Activated CD4-positive, alpha-beta T cell treated with anti-CD3 and anti-CD28 coated beads for 48 hours (primary cell): ENCODE measurements at regions not wholly inside any gene's neighbourhood (a gene's known extent, or its start where the extent isn't known, plus 50 kb on each side); places are given as distances from the start of the nearest gene placed in this dataset.

ENCODE experiments used
- DNase-seq: peaks from one replicate; pipeline ENCODE4 v3.0.0-alpha.2; 2020

- no peak for DNase-seq
Observed at GRCh38 chr1:88186911-88187310, 497.2 kb upstream of the PKN2 start.

GRCh38 chr1:88188038-88188437, 496.0 kb upstream of the PKN2 start:
- DNase-seq: no peak

DNA sequence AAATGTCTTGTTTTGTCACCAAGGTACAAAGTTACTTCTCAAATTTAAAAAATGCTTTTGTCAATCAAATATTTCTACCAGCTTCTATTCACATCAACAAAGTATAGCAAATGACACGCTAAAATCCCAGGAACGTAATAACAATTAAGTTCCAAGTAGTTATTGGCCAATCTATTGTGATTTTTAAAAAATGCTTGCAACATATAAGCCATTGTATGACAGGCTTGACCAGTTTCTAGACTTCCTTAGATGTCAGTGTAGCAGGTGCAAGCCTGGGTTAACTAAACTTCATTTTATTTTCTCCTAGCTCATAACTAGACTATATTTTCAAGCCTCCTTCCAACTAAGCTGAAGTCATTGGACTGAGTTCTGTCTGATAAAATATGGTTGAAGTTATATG, 494.5 kb upstream of the PKN2 start:
- DNase-seq: no peak

GRCh38 chr1:88191917-88192316, 492.2 kb upstream of the PKN2 start:
- no peak for DNase-seq

DNA sequence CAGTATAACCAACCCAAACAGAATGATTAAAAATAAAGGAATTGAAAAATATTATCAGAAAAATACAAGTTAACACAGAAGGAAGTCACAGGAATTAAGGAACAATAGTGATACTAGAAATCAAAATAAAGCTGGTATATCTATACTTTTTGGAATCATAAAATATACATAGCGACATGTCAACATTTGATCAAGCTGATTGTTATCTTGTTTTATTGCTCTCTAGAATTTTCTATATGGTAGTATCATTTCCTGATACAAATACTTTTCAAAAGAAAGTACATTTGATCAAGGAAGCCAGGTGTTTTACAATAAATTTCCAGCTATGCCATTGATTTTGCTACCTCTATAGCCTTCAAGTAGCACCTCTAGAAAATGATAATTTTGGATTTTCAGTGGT, 489.5 kb upstream of the PKN2 start:
- DNase-seq: no peak

DNA sequence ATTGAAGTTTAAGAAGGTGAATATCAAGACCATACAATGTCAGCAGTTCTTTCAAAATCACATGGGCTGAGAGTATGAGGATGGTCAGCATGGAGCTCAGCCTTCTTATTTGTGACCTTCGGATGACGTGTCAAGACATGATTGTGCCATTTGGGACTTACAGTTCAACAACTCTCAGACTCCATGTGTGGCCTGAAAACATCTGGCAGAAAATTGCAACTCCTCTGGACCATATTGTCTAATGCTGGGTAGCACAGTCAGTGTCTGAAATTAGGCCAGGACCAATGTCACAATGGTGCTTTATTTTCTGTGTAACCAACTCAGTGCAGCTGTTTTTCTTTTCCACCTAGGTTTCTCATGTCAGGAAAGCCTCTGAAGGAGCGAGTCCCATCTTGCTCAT, 483.5 kb upstream of the PKN2 start:
- no peak for DNase-seq

- no peak for DNase-seq
Observed at GRCh38 chr1:88204111-88204510, 480.0 kb upstream of the PKN2 start.

DNA sequence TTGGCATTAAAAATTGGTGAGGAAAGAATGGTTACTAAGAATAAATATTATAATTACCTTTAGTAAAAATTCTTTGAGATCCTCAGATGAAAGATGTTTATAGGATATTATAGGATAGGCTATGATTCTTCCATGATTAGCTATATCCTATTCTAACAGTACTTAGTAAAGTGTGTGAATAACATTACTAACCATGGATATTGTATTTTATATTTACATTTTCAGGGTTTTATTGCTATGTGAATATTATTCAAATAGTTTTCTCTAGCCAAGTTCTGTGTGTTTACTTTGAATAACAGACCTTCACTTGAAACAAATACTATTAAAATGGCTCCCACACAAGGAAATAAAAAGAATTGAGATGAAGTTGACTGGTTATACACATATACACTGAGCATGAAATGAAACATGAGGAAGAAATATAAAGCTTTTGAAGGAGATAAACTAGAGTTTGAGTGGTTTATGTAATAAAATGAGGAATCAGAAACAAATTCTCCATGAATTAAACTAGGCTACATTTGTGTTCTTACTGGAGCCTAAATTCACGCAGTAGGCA, 479.4 kb upstream of the PKN2 start:
- DNase-seq: no peak

- no peak for DNase-seq
Observed at GRCh38 chr1:88208389-88208788, 475.7 kb upstream of the PKN2 start.

- no peak for DNase-seq
Observed at GRCh38 chr1:88210103-88210787, 473.8 kb upstream of the PKN2 start.

DNA sequence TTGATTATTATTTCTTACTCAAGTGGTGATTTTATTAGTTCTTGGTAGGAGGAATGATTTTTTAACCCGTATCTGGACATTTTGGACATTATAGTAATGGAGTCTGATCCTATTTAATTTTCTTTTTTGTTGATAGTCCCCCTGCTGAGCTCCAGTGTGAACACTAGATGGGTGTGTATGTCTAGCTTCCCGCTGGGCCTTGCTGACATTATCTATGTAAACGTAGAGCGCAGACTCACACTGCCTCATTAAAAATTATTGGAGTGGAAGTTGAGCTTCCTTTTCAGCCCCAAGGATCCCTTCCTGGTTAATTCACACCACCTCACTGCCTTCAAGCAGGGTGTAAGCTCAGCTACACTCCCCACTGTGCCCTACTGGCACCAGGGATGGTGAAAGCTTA, 467.6 kb upstream of the PKN2 start:
- no peak for DNase-seq

- DNase-seq: no peak
Observed at GRCh38 chr1:88217386-88217785, 466.7 kb upstream of the PKN2 start.

DNA sequence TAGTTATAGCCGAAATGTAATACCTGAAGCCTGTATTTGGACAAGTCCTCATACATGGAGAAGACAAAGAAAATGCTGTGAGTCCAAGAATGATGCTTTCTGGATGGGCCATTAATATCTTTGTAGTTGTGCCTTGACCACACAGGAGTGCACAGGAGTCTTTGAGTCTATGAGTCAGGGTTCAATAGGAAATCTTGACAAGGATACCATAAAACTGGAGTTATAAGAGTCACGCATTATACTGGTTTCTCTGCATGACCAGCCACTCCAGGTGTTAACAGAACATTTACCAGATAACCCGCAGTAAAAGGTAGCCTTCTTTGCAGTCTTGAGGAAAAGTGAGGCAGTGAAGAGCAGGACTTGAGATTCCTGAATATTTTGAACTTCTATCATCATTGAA, 464.6 kb upstream of the PKN2 start:
- no peak for DNase-seq

- DNase-seq: no peak
Observed at GRCh38 chr1:88221411-88221810, 462.7 kb upstream of the PKN2 start.

DNA sequence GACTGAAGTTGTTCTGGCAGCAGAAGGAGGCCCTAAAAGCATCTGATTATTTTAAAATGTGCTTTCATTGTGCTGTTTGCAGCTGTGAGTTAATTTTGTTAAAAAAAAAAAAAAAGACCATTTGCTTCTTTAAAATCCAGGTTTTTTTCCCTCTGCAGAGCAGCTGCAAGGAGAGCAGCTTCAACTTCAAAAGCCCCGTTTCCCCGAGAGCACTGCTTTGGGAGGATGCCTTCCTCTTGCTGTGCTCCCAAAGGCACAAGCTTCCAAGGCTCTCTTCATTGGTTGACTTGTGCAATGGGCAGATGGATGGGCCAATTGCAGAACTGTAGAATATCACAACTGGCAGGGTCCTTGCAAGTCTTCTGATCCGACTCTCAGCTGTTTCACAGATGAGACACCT, 459.2 kb upstream of the PKN2 start:
- DNase-seq: no peak

GRCh38 chr1:88228114-88228513, 456.0 kb upstream of the PKN2 start:
- no peak for DNase-seq

- no peak for DNase-seq
Observed at GRCh38 chr1:88230126-88230525, 453.9 kb upstream of the PKN2 start.

GRCh38 chr1:88237058-88237457, 447.0 kb upstream of the PKN2 start:
- DNase-seq: no peak

DNA sequence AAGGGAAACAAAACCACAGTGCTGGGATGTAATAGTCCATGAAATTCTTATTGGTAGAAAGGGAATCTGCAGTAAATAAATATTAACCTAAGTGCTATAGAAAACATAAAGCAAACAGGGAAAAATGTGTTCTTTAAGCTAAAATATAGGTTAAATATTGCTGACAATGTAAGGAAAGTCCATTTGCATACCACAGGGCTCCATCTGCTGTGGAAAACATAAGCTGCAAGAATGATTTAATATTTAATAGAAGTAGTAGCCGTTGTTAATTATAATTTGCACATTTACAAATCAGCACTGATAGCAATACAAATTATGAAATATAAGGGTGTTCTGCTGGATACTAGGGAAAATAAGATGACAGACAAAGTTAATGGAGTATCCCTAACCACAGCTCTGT, 444.9 kb upstream of the PKN2 start:
- no peak for DNase-seq

- DNase-seq: no peak
Observed at GRCh38 chr1:88247666-88248065, 436.4 kb upstream of the PKN2 start.

DNA sequence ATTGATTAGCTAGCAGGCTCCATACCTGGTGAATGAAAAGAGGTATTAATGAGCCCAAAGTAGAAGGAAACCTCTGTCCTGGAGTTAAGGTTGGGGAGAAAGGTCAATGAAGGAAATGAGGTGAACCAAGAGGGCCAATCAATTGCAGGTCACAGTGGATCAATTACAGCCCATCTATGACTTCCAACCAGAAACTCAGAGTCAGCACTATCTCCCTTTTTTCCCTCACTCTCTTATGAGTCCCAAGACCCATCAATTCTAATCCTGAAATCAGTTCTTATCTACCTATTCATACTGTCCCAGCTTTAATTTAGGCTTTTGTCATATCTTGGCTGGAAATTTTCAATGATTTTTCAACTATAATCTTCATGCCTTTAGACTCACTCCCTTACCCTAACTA, 433.2 kb upstream of the PKN2 start:
- no peak for DNase-seq

DNA sequence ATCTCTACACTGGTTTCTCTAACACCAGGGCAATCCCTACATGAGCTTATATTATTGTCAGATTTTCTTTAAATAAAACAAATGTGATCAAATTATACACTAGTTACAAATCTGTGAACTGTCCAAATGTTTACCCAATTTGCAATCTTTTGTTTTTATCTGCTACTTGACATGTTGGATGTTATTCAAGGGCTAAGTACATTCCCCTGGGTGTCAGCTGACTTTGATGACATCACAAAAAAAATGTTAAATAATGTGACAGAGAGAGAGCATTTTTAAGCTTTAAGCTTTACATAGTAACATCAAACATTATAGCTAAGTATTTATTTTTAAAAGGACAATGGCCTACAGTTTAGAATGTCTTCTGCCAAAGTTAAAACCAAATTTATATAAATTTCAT, 431.3 kb upstream of the PKN2 start:
- DNase-seq: no peak

DNA sequence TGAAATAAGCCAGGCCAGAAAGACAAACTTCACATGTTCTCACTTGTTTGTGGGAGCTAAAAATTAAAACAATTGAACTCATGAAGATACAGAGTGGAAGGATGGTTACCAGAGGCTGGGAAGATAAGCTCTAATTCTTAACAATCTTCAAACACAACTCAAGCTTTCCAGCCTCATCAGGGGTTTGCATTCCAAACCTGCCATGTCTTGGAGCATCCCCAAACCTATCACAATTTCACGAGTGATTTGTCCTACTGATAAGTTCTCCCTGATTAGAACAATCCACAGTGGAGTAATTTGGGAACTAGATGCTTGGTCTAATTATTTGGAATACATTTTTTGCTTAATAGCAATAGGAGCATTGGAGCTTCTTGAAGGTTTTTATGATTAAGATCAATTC, 418.5 kb upstream of the PKN2 start:
- no peak for DNase-seq

GRCh38 chr1:88266051-88266450, 418.0 kb upstream of the PKN2 start:
- DNase-seq: no peak

GRCh38 chr1:88272216-88272615, 411.9 kb upstream of the PKN2 start:
- no peak for DNase-seq
